ENCODE measurements at regions not wholly inside any gene's neighbourhood (a gene's known extent, or its start where the extent isn't known, plus 50 kb on each side); places are given as distances from the start of the nearest gene placed in this dataset.

DNA sequence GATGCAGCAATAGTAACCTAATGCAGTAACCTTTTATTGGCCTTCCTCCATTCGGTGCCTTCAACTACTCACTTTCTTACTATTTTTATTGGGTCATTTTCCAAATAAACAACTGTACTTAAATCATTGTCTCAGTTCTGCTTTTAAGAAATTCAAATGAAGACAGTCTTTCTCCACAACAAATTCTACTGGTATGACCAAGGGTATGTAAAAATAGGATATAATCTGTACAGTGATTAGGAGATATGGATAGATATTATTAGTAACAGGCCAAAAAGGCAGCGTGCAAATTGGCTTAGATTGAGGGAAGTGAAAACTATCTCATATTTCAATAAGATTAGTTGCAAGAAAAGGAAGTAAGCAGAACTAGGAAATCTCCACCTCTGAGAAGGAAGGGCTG lies 177.4 kb upstream of the PPP1R2C start:
- TF ChIP-seq, protein P1, sequence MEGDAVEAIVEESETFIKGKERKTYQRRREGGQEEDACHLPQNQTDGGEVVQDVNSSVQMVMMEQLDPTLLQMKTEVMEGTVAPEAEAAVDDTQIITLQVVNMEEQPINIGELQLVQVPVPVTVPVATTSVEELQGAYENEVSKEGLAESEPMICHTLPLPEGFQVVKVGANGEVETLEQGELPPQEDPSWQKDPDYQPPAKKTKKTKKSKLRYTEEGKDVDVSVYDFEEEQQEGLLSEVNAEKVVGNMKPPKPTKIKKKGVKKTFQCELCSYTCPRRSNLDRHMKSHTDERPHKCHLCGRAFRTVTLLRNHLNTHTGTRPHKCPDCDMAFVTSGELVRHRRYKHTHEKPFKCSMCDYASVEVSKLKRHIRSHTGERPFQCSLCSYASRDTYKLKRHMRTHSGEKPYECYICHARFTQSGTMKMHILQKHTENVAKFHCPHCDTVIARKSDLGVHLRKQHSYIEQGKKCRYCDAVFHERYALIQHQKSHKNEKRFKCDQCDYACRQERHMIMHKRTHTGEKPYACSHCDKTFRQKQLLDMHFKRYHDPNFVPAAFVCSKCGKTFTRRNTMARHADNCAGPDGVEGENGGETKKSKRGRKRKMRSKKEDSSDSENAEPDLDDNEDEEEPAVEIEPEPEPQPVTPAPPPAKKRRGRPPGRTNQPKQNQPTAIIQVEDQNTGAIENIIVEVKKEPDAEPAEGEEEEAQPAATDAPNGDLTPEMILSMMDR (IDR thresholded peaks at IDR 0.05; ENCODE audit: borderline replicate concordance, insufficient read depth, low read depth, low read length) = no peak
- H3K4me3 ChIP-seq (ENCODE audit: low read depth, low read length) = no peak overlapping the region

DNA sequence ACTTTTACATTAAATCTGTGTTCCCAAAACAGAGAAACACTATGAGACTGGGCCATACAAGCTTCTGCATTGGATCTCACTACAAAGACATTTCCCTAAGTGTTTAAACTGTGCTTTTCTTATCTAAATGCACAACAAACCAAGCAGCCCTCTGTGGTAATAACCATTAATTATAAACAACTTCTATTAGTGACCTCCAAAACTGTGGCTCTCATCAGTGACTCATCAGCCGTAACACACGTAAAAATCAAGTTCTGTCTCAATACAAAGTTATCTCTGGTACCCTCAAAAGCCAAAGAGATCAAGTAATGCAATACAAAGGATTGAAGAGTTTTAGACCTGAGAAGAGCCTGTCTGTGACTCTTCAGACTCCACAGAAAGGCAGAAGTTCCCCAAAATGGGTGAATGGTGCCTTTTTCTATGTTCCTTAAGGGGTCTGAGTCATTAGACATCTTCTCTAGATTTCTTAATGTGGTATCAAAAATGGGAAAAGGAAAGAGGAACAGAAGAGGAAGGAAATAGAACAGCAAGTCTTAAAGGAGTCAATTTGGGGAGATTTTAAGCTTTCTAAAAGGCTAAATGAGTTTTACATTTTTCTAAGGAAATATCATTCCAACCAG lies 189.8 kb upstream of the PPP1R2C start:
- H3K4me3 ChIP-seq (ENCODE audit: low read depth, low read length) = no peak overlapping the region
- TF ChIP-seq, protein P1 (IDR thresholded peaks at IDR 0.05; ENCODE audit: borderline replicate concordance, insufficient read depth, low read depth, low read length) = no peak

DNA sequence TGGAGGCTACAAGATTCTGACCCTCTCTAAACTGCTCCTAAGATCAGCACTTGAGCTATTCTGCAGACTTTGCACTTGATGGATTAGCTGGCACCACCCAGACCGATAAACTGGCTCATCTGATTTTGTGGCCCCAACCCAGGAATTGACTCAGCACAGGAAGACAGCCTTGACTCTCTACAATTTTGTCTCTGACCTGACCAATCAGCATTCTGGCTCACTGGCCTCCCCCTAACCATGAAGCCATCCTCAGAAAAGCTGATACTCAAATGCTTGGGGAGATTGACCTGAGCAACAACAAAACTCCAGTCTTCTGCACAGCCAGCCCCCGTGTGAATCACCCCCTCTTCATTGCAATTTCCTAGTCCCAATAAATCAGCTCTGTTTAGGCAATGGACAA lies 195.4 kb upstream of the PPP1R2C start:
- TF ChIP-seq, protein P1 (IDR thresholded peaks at IDR 0.05; ENCODE audit: borderline replicate concordance, insufficient read depth, low read depth, low read length) = no peak
- H3K4me3 ChIP-seq (ENCODE audit: low read depth, low read length) = no peak overlapping the region

DNA sequence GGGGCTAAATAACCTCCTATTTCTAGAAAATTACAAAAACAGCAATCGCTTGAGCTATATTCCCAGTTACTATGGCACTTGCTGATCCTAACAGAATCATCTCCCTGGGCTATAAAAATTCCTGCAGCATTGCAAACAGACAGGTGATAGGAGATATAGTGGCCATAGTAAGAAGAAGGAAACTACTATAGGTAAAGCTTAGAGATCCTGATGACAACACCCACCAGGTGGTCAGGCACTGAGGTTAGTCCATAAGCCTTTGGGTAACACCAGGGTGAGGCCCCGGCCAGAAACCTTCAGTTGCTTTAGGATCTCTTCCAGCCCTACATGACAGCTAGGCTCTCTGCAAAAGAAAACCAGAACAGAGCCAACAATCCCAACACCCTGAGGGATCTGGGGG lies 197.9 kb upstream of the PPP1R2C start:
- no peak overlapping the region for H3K4me3 ChIP-seq (ENCODE audit: low read depth, low read length)

DNA sequence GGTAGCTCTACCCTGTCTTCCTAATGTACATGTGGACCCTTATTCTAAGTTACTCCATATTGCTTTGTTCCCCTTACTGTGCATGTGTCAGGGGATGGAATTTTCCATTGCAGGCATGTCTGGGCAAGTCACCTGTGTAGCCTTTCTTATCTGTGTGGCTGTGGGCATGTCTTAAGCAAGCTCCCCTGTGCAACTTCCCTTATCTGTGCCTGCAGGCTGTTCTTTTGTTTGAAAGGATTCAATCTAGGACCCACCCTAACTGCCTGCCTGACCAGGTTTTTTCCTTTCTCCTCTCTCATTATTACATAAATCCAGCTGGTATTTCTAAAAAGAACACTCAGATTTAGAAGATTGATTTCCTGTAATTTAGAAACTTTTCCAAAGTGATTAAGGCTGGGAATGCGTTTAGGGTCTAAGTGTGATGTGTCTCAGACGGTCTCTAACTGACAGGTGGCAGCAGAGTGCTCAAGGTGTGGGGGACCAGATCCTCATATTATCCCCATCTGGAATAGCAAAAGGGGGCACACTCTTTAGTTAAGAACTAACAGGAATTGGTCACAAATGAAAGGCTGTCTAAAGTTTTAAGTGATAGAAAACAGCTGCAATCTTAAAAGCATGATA lies 198.9 kb upstream of the PPP1R2C start:
- TF ChIP-seq, protein P1 (IDR thresholded peaks at IDR 0.05; ENCODE audit: borderline replicate concordance, insufficient read depth, low read depth, low read length) = no peak
- no peak overlapping the region for H3K4me3 ChIP-seq (ENCODE audit: low read depth, low read length)

More for the DNA sequence above, 197.9 kb upstream of the PPP1R2C start:
- TF ChIP-seq, protein P1 (IDR thresholded peaks at IDR 0.05; ENCODE audit: borderline replicate concordance, insufficient read depth, low read depth, low read length) = no peak

DNA sequence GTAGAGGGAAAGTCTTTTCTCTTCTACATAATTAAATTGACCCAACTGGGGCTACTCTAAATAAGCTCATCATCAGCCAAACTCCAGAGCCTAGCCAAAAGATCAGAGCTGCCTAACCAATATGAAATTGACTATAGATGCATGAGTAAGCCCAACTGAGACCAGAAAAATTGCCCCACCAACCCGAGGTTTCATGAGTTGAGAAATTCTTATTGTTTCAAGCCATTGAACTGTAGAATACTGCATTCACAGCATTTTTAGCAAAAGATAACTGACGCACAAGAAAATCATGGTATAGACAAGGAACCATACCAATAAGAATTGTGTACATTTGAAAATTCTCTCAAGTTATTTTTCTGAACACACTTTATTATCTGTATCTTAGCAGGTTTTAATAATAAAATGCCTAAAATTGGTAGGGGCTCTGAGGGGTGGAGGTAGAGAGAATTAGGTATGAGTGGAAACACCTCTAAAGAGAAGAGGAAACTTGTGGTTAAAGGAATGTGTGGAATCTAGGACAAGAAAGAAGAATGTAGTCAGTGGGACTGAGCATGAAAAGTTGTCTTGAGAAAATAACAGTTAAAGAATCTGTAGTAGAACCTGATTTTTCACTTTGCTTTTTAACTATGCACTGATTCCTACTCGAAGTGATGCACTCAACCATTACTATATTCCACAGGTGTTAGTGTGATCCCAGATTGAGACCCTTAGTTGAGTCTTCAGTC lies 200.9 kb upstream of the PPP1R2C start:
- TF ChIP-seq, protein P1 (IDR thresholded peaks at IDR 0.05; ENCODE audit: borderline replicate concordance, insufficient read depth, low read depth, low read length) = no peak
- H3K4me3 ChIP-seq (ENCODE audit: low read depth, low read length) = no peak overlapping the region
